ENCODE measurements at regions not wholly inside any gene's neighbourhood (a gene's known extent, or its start where the extent isn't known, plus 50 kb on each side); places are given as distances from the start of the nearest gene placed in this dataset.

DNA sequence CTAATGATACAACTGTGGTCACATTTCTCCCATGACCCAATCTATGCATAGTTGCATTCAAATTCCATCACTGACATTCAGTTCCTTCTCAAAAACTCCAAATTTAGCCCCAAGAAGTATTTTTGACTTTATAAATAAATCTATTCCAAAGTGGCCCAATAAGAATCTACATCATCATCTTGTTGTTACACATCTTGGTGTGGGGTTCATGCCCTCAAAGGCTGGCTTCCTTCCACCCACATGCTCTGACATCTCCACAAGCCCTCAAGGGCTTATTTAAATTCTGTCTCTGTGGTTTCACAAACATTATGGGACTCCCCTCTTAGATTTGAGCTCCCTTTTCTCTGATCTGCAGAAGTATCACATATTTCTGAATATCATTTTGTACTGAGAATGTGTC lies 585.3 kb upstream of the BTBD3 start:
- no peaks in the 10 kb centered on the region for H3K27me3 ChIP-seq (ENCODE audit: control insufficient read depth in 3 of 3, insufficient read depth in 3 of 3, low read length in 3 of 3)
- peaks cover 0 to 4% (median 2%) of the 10 kb centered on the region in 3 donors for H3K4me1 ChIP-seq (ENCODE audit: control insufficient read depth in 3 of 3, insufficient read depth in 3 of 3, low read length in 3 of 3)
- no peak overlapping the region for H3K27ac ChIP-seq (ENCODE audit: low read depth, low read length)
- no peaks in the 10 kb centered on the region for H3K9me3 ChIP-seq (ENCODE audit: control insufficient read depth in 3 of 3, low read length in 3 of 3)
- H3K9ac ChIP-seq (ENCODE audit: low read depth in 1 of 3, low read length in 3 of 3), result no peak overlapping the region
- no peaks in the 10 kb centered on the region for H3K36me3 ChIP-seq (ENCODE audit: control insufficient read depth in 3 of 3, insufficient read depth in 3 of 3, low read length in 3 of 3)
- no peak overlapping the region for H3K4me3 ChIP-seq (ENCODE audit: low read length in 3 of 3)

- H3K9ac ChIP-seq (ENCODE audit: low read depth in 1 of 3, low read length in 3 of 3), result no peak overlapping the region
- H3K4me3 ChIP-seq (ENCODE audit: low read length in 3 of 3), result no peak overlapping the region
- no peak overlapping the region for H3K27ac ChIP-seq (ENCODE audit: low read depth, low read length)
- H3K9me3 ChIP-seq (ENCODE audit: control insufficient read depth in 3 of 3, low read length in 3 of 3), result no peaks in the 10 kb centered on the region
- no peaks in the 10 kb centered on the region for H3K36me3 ChIP-seq (ENCODE audit: control insufficient read depth in 3 of 3, insufficient read depth in 3 of 3, low read length in 3 of 3)
- no peaks in the 10 kb centered on the region for H3K27me3 ChIP-seq (ENCODE audit: control insufficient read depth in 3 of 3, insufficient read depth in 3 of 3, low read length in 3 of 3)
- peaks cover 0 to 4% (median 2%) of the 10 kb centered on the region in 3 donors for H3K4me1 ChIP-seq (ENCODE audit: control insufficient read depth in 3 of 3, insufficient read depth in 3 of 3, low read length in 3 of 3)
Observed at GRCh38 chr20:11333634-11334033, 584.1 kb upstream of the BTBD3 start.

- H3K27me3 ChIP-seq (ENCODE audit: control insufficient read depth in 3 of 3, insufficient read depth in 3 of 3, low read length in 3 of 3), result no peaks in the 10 kb centered on the region
- H3K36me3 ChIP-seq (ENCODE audit: control insufficient read depth in 3 of 3, insufficient read depth in 3 of 3, low read length in 3 of 3), result no peaks in the 10 kb centered on the region
- no peak overlapping the region for H3K9ac ChIP-seq (ENCODE audit: low read depth in 1 of 3, low read length in 3 of 3)
- no peak overlapping the region for H3K27ac ChIP-seq (ENCODE audit: low read depth, low read length)
- peaks cover 0 to under 1% (median 0%) of the 10 kb centered on the region in 3 donors for H3K4me1 ChIP-seq (ENCODE audit: control insufficient read depth in 3 of 3, insufficient read depth in 3 of 3, low read length in 3 of 3)
- no peak overlapping the region for H3K4me3 ChIP-seq (ENCODE audit: low read length in 3 of 3)
- no peaks in the 10 kb centered on the region for H3K9me3 ChIP-seq (ENCODE audit: control insufficient read depth in 3 of 3, low read length in 3 of 3)
Observed at GRCh38 chr20:11337361-11338130, 580.1 kb upstream of the BTBD3 start.

- no peak overlapping the region for H3K27ac ChIP-seq (ENCODE audit: low read depth, low read length)
- H3K27me3 ChIP-seq (ENCODE audit: control insufficient read depth in 3 of 3, insufficient read depth in 3 of 3, low read length in 3 of 3), result no peaks in the 10 kb centered on the region
- peaks cover 0 to 4% (median 0%) of the 10 kb centered on the region in 3 donors for H3K4me1 ChIP-seq (ENCODE audit: control insufficient read depth in 3 of 3, insufficient read depth in 3 of 3, low read length in 3 of 3)
- no peak overlapping the region for H3K9ac ChIP-seq (ENCODE audit: low read depth in 1 of 3, low read length in 3 of 3)
- no peaks in the 10 kb centered on the region for H3K36me3 ChIP-seq (ENCODE audit: control insufficient read depth in 3 of 3, insufficient read depth in 3 of 3, low read length in 3 of 3)
- H3K9me3 ChIP-seq (ENCODE audit: control insufficient read depth in 3 of 3, low read length in 3 of 3), result no peaks in the 10 kb centered on the region
- no peak overlapping the region for H3K4me3 ChIP-seq (ENCODE audit: low read length in 3 of 3)
Observed at GRCh38 chr20:11338496-11339306, 579.0 kb upstream of the BTBD3 start.

- H3K36me3 ChIP-seq (ENCODE audit: control insufficient read depth in 3 of 3, insufficient read depth in 3 of 3, low read length in 3 of 3), result no peaks in the 10 kb centered on the region
- H3K9ac ChIP-seq (ENCODE audit: low read depth in 1 of 3, low read length in 3 of 3), result no peak overlapping the region
- H3K27ac ChIP-seq (ENCODE audit: low read depth, low read length), result no peak overlapping the region
- no peak overlapping the region for H3K4me3 ChIP-seq (ENCODE audit: low read length in 3 of 3)
- H3K27me3 ChIP-seq (ENCODE audit: control insufficient read depth in 3 of 3, insufficient read depth in 3 of 3, low read length in 3 of 3), result no peaks in the 10 kb centered on the region
- H3K9me3 ChIP-seq (ENCODE audit: control insufficient read depth in 3 of 3, low read length in 3 of 3), result no peaks in the 10 kb centered on the region
- peaks cover 0 to 4% (median 0%) of the 10 kb centered on the region in 3 donors for H3K4me1 ChIP-seq (ENCODE audit: control insufficient read depth in 3 of 3, insufficient read depth in 3 of 3, low read length in 3 of 3)
Observed at GRCh38 chr20:11344939-11345338, 572.8 kb upstream of the BTBD3 start.

GRCh38 chr20:11347738-11348137 lies 570.0 kb upstream of the BTBD3 start:
- H3K27me3 ChIP-seq (ENCODE audit: control insufficient read depth in 3 of 3, insufficient read depth in 3 of 3, low read length in 3 of 3), result no peaks in the 10 kb centered on the region
- H3K27ac ChIP-seq (ENCODE audit: low read depth, low read length), result no peak overlapping the region
- no peak overlapping the region for H3K9ac ChIP-seq (ENCODE audit: low read depth in 1 of 3, low read length in 3 of 3)
- no peaks in the 10 kb centered on the region for H3K36me3 ChIP-seq (ENCODE audit: control insufficient read depth in 3 of 3, insufficient read depth in 3 of 3, low read length in 3 of 3)
- no peak overlapping the region for H3K4me3 ChIP-seq (ENCODE audit: low read length in 3 of 3)
- H3K9me3 ChIP-seq (ENCODE audit: control insufficient read depth in 3 of 3, low read length in 3 of 3), result no peaks in the 10 kb centered on the region
- H3K4me1 ChIP-seq (ENCODE audit: control insufficient read depth in 3 of 3, insufficient read depth in 3 of 3, low read length in 3 of 3), result peaks cover 0 to 2% (median 0%) of the 10 kb centered on the region in 3 donors

- Histone ChIP-seq H3K36me3 (ENCODE audit: control insufficient read depth in 3 of 3, insufficient read depth in 3 of 3, low read length in 3 of 3) (no peaks in the 10 kb centered on the region), H3K27ac (ENCODE audit: low read depth, low read length) (no peak overlapping the region), H3K4me3 (ENCODE audit: low read length in 3 of 3) (no peak overlapping the region), H3K4me1 (ENCODE audit: control insufficient read depth in 3 of 3, insufficient read depth in 3 of 3, low read length in 3 of 3) (peaks cover 0 to 6% (median 0%) of the 10 kb centered on the region in 3 donors), H3K9me3 (ENCODE audit: control insufficient read depth in 3 of 3, low read length in 3 of 3) (no peaks in the 10 kb centered on the region), H3K27me3 (ENCODE audit: control insufficient read depth in 3 of 3, insufficient read depth in 3 of 3, low read length in 3 of 3) (no peaks in the 10 kb centered on the region), H3K9ac (ENCODE audit: low read depth in 1 of 3, low read length in 3 of 3) (no peak overlapping the region)
Observed at GRCh38 chr20:11350126-11351005, 567.3 kb upstream of the BTBD3 start.

- H3K27me3 ChIP-seq (ENCODE audit: control insufficient read depth in 3 of 3, insufficient read depth in 3 of 3, low read length in 3 of 3), result no peaks in the 10 kb centered on the region
- H3K4me1 ChIP-seq (ENCODE audit: control insufficient read depth in 3 of 3, insufficient read depth in 3 of 3, low read length in 3 of 3), result peaks cover 0 to 7% (median 0%) of the 10 kb centered on the region in 3 donors
- no peaks in the 10 kb centered on the region for H3K9me3 ChIP-seq (ENCODE audit: control insufficient read depth in 3 of 3, low read length in 3 of 3)
- no peak overlapping the region for H3K9ac ChIP-seq (ENCODE audit: low read depth in 1 of 3, low read length in 3 of 3)
- no peak overlapping the region for H3K4me3 ChIP-seq (ENCODE audit: low read length in 3 of 3)
- no peaks in the 10 kb centered on the region for H3K36me3 ChIP-seq (ENCODE audit: control insufficient read depth in 3 of 3, insufficient read depth in 3 of 3, low read length in 3 of 3)
- no peak overlapping the region for H3K27ac ChIP-seq (ENCODE audit: low read depth, low read length)
Observed at GRCh38 chr20:11352041-11352440, 565.7 kb upstream of the BTBD3 start.

DNA sequence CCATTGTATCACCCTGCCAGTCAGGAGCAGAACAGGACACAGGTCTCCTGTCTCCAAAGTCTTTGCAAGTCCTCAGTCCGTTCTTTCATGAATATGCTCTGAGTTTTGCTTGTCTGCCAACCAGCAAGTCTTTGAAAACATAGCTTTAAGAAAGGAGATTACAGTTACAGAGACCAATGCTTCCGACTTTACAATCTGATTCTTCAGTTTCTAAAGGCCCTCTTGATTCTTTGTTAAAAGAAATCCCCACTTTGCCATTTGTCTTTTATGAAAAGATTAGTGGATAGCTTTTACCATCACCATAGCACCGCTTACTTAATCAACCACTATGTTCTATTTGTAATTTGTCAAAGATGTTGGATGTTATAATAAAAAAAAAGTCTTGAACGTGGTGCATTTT lies 562.8 kb upstream of the BTBD3 start:
- no peak overlapping the region for H3K4me3 ChIP-seq (ENCODE audit: low read length in 3 of 3)

More for the DNA sequence above, 562.8 kb upstream of the BTBD3 start:
- Histone ChIP-seq H3K4me1 (ENCODE audit: control insufficient read depth in 3 of 3, insufficient read depth in 3 of 3, low read length in 3 of 3) (peaks cover 0 to 7% (median 0%) of the 10 kb centered on the region in 3 donors), H3K27ac (ENCODE audit: low read depth, low read length) (no peak overlapping the region), H3K9me3 (ENCODE audit: control insufficient read depth in 3 of 3, low read length in 3 of 3) (no peaks in the 10 kb centered on the region), H3K27me3 (ENCODE audit: control insufficient read depth in 3 of 3, insufficient read depth in 3 of 3, low read length in 3 of 3) (no peaks in the 10 kb centered on the region), H3K36me3 (ENCODE audit: control insufficient read depth in 3 of 3, insufficient read depth in 3 of 3, low read length in 3 of 3) (no peaks in the 10 kb centered on the region), H3K9ac (ENCODE audit: low read depth in 1 of 3, low read length in 3 of 3) (no peak overlapping the region)

All from skeletal muscle tissue (tissue), 3 donors.